ENCODE measurements at regions not wholly inside any gene's neighbourhood (a gene's known extent, or its start where the extent isn't known, plus 50 kb on each side); places are given as distances from the start of the nearest gene placed in this dataset.

- TF ChIP-seq CTCF (IDR thresholded peaks at IDR 0.05; ENCODE audit: low read length): no peak
- no peak for TF ChIP-seq EZH2 (IDR thresholded peaks at IDR 0.05; ENCODE audit: borderline replicate concordance, low read length)
Measured at GRCh38 chr6:149132336-149132735, 185.2 kb upstream of the TAB2 start.
